Muscle of leg (tissue), 3 donors: ENCODE measurements at regions not wholly inside any gene's neighbourhood (a gene's known extent, or its start where the extent isn't known, plus 50 kb on each side); places are given as distances from the start of the nearest gene placed in this dataset.

Experiments used
- DNase-seq: peaks from one replicate; pipeline ENCODE4 v3.0.0; 2013
- H3K27ac ChIP-seq: one replicate; pipeline ENCODE4 v1.5.1; 2013; ENCODE audit warnings: mild to moderate bottlenecking, low read length, control low read depth
- H3K27me3 ChIP-seq: one replicate; pipeline ENCODE4 v1.6.1; 2013; ENCODE audit warnings: low read length; ENCODE audit not compliant: control insufficient read depth, insufficient read depth
- H3K36me3 ChIP-seq: one replicate; pipeline ENCODE4 v1.6.1; 2013; ENCODE audit warnings: low read length; ENCODE audit not compliant: control insufficient read depth, insufficient read depth
- H3K4me1 ChIP-seq: one replicate; pipeline ENCODE4 v1.6.1; 2013; ENCODE audit warnings: low read length; ENCODE audit not compliant: control insufficient read depth, insufficient read depth
- H3K4me3 ChIP-seq: one replicate; pipeline ENCODE4 v1.5.1; 2013; ENCODE audit warnings: low read length, control low read depth
- H3K9me3 ChIP-seq: replicated peaks from 2 replicates; pipeline ENCODE4 v1.6.1; 2013; ENCODE audit warnings: low read depth, low read length; ENCODE audit not compliant: control insufficient read depth
- WGBS: methylation state at CpG from one replicate; pipeline ENCODE4 v1.1.5; 2013; ENCODE audit warnings: missing lambda C conversion rate; ENCODE audit not compliant: insufficient coverage; 5-methylcytosine and 5-hydroxymethylcytosine counted together

- Histone ChIP-seq H3K9me3 (no peaks in the 10 kb centered on the region), H3K27me3 (peaks cover 25% of the 10 kb centered on the region), H3K4me3 (no peak overlapping the region), H3K27ac (no peak overlapping the region), H3K4me1 (peaks cover 26% of the 10 kb centered on the region), H3K36me3 (no peaks in the 10 kb centered on the region)
- no CpG with 5 or more reads among the region's 2 CpGs for WGBS
- DNase-seq, result no peak
These were observed 80.0 kb upstream of the INSIG1 start for GRCh38 chr7:155217634-155218033.

- 72% methylated on average over 6 of the region's 20 CpGs for WGBS
- H3K27ac ChIP-seq, result no peak overlapping the region
- no peaks in the 10 kb centered on the region for H3K9me3 ChIP-seq
- DNase-seq, result no peak
- H3K4me1 ChIP-seq, result peaks cover 35% of the 10 kb centered on the region
- H3K4me3 ChIP-seq, result no peak overlapping the region
- H3K36me3 ChIP-seq, result no peaks in the 10 kb centered on the region
- H3K27me3 ChIP-seq, result peaks cover 25% of the 10 kb centered on the region
These were observed 79.2 kb upstream of the INSIG1 start for GRCh38 chr7:155218276-155219153.

- 75% methylated on average over 12 of the region's 15 CpGs for WGBS
- Histone ChIP-seq H3K4me1 (peaks cover 34% of the 10 kb centered on the region), H3K4me3 (no peak overlapping the region), H3K9me3 (no peaks in the 10 kb centered on the region), H3K36me3 (no peaks in the 10 kb centered on the region), H3K27ac (no peak overlapping the region), H3K27me3 (peaks cover 20% of the 10 kb centered on the region)
- no peak for DNase-seq
These were observed 78.5 kb upstream of the INSIG1 start for GRCh38 chr7:155219154-155219531.

GRCh38 chr7:155219947-155220769 lies 77.5 kb upstream of the INSIG1 start:
- H3K9me3 ChIP-seq, result no peaks in the 10 kb centered on the region
- H3K27me3 ChIP-seq, result peaks cover 10% of the 10 kb centered on the region
- no peak for DNase-seq
- no peak overlapping the region for H3K4me3 ChIP-seq
- peaks cover 24% of the 10 kb centered on the region for H3K4me1 ChIP-seq
- H3K36me3 ChIP-seq, result no peaks in the 10 kb centered on the region
- WGBS, result 82% methylated on average over 14 of the region's 18 CpGs
- H3K27ac ChIP-seq, result no peak overlapping the region

GRCh38 chr7:155220903-155221302 lies 76.8 kb upstream of the INSIG1 start:
- Histone ChIP-seq H3K4me3 (no peak overlapping the region), H3K27me3 (peaks cover 3% of the 10 kb centered on the region), H3K36me3 (no peaks in the 10 kb centered on the region), H3K27ac (no peak overlapping the region), H3K4me1 (peaks cover 20% of the 10 kb centered on the region), H3K9me3 (no peaks in the 10 kb centered on the region)
- DNase-seq, result no peak
- 64% methylated on average over 3 of the region's 5 CpGs for WGBS

- H3K36me3 ChIP-seq, result no peaks in the 10 kb centered on the region
- peaks cover 3% of the 10 kb centered on the region for H3K27me3 ChIP-seq
- DNase-seq, result no peak
- peaks cover 21% of the 10 kb centered on the region for H3K4me1 ChIP-seq
- 100% methylated on average over 1 of the region's 4 CpGs for WGBS
- no peak overlapping the region for H3K27ac ChIP-seq
- H3K9me3 ChIP-seq, result no peaks in the 10 kb centered on the region
- H3K4me3 ChIP-seq, result no peak overlapping the region
These were observed 76.1 kb upstream of the INSIG1 start for GRCh38 chr7:155221547-155221946.

- WGBS, result no CpG with 5 or more reads among the region's 2 CpGs
- DNase-seq, result no peak
- Histone ChIP-seq H3K4me1 (peaks cover 26% of the 10 kb centered on the region), H3K4me3 (no peak overlapping the region), H3K27me3 (no peaks in the 10 kb centered on the region), H3K9me3 (no peaks in the 10 kb centered on the region), H3K27ac (no peak overlapping the region), H3K36me3 (no peaks in the 10 kb centered on the region)
These were observed 75.6 kb upstream of the INSIG1 start for GRCh38 chr7:155222061-155222460.

- Histone ChIP-seq H3K27ac (no peak overlapping the region), H3K36me3 (no peaks in the 10 kb centered on the region), H3K4me1 (peaks cover 31% of the 10 kb centered on the region), H3K27me3 (no peaks in the 10 kb centered on the region), H3K4me3 (no peak overlapping the region), H3K9me3 (no peaks in the 10 kb centered on the region)
- 74% methylated on average over 3 of the region's 5 CpGs for WGBS
- DNase-seq, result no peak
These were observed 75.1 kb upstream of the INSIG1 start for GRCh38 chr7:155222573-155222972.

- WGBS, result 78% methylated on average over 11 of the region's 12 CpGs
- H3K27ac ChIP-seq, result no peak overlapping the region
- no peak overlapping the region for H3K4me3 ChIP-seq
- no peak for DNase-seq
- H3K27me3 ChIP-seq, result peaks cover 4% of the 10 kb centered on the region
- no peaks in the 10 kb centered on the region for H3K36me3 ChIP-seq
- H3K4me1 ChIP-seq, result peaks cover 36% of the 10 kb centered on the region
- no peaks in the 10 kb centered on the region for H3K9me3 ChIP-seq
These were observed 74.7 kb upstream of the INSIG1 start for GRCh38 chr7:155223021-155223420.

- DNase-seq, result no peak
- peaks cover 4% of the 10 kb centered on the region for H3K27me3 ChIP-seq
- 39% methylated on average over 3 of the region's 3 CpGs for WGBS
These were observed 74.2 kb upstream of the INSIG1 start for GRCh38 chr7:155223503-155223902.

More at GRCh38 chr7:155223503-155223902, 74.2 kb upstream of the INSIG1 start:
- H3K4me1 ChIP-seq, result peaks cover 39% of the 10 kb centered on the region
- H3K9me3 ChIP-seq, result no peaks in the 10 kb centered on the region
- no peaks in the 10 kb centered on the region for H3K36me3 ChIP-seq
- no peak overlapping the region for H3K27ac ChIP-seq
- no peak overlapping the region for H3K4me3 ChIP-seq
